Loucy (cell line): ENCODE measurements at regions not wholly inside any gene's neighbourhood (a gene's known extent, or its start where the extent isn't known, plus 50 kb on each side); places are given as distances from the start of the nearest gene placed in this dataset.

ENCODE experiments used
- H2AFZ ChIP-seq: fragments of 200-600 bp; sonication (generic); 2 replicates; pipeline ENCODE4 v1.6.0; 2016; ENCODE audit warnings: antibody characterized with exemption, mild to moderate bottlenecking, low read length, moderate library complexity
- H3F3A ChIP-seq: fragments of 200-600 bp; 2 replicates; pipeline ENCODE4 v1.6.0; 2016; ENCODE audit warnings: antibody characterized with exemption, low read depth, mild to moderate bottlenecking
- H3K27me3 ChIP-seq: fragments of 200-600 bp; sonication (generic); 2 replicates; pipeline ENCODE4 v1.6.1; 2014; ENCODE audit warnings: low read length, mild to moderate bottlenecking; ENCODE audit not compliant: insufficient read depth, poor library complexity, severe bottlenecking
- H3K36me3 ChIP-seq: fragments of 200-600 bp; sonication (generic); 2 replicates; pipeline ENCODE4 v1.6.1; 2016; ENCODE audit warnings: low read length; ENCODE audit not compliant: insufficient read depth
- H3K4me1 ChIP-seq: fragments of 200-600 bp; sonication (generic); 2 replicates; pipeline ENCODE4 v1.5.1; 2014; ENCODE audit warnings: low read length, mild to moderate bottlenecking; ENCODE audit not compliant: insufficient read depth, poor library complexity, severe bottlenecking
- H3K4me2 ChIP-seq: fragments of 200-600 bp; sonication (generic); 2 replicates; pipeline ENCODE4 v1.6.0; 2014; ENCODE audit warnings: antibody characterized with exemption, low read length, low read depth, mild to moderate bottlenecking; ENCODE audit not compliant: poor library complexity, severe bottlenecking
- H3K4me3 ChIP-seq: fragments of 200-600 bp; sonication (generic); 2 replicates; pipeline ENCODE4 v1.5.1; 2014; ENCODE audit warnings: low read length, mild to moderate bottlenecking, mixed read lengths; ENCODE audit not compliant: poor library complexity, severe bottlenecking
- H3K79me2 ChIP-seq: fragments of 200-600 bp; sonication (generic); 2 replicates; pipeline ENCODE4 v1.6.1; 2014; ENCODE audit warnings: low read length; ENCODE audit not compliant: insufficient read depth
- H3K9ac ChIP-seq: fragments of 200-600 bp; sonication (generic); 2 replicates; pipeline ENCODE4 v1.6.0; 2014; ENCODE audit warnings: mild to moderate bottlenecking, low read depth, low read length, moderate library complexity; ENCODE audit not compliant: poor library complexity, severe bottlenecking
- H3K9me2 ChIP-seq: fragments of 200-600 bp; sonication (generic); replicated peaks from 2 replicates; pipeline ENCODE4 v1.6.1; 2016; ENCODE audit warnings: low read depth, low read length, mixed read lengths
- H3K9me3 ChIP-seq: fragments of 200-600 bp; sonication (generic); 2 replicates; pipeline ENCODE4 v1.6.1; 2014; ENCODE audit warnings: mild to moderate bottlenecking, antibody characterized with exemption, low read length, low read depth; ENCODE audit not compliant: insufficient read depth
- H4K20me1 ChIP-seq: fragments of 200-600 bp; sonication (generic); 2 replicates; pipeline ENCODE4 v1.6.0; 2014; ENCODE audit warnings: antibody characterized with exemption, low read length, mild to moderate bottlenecking; ENCODE audit not compliant: insufficient read depth, poor library complexity, severe bottlenecking
- EZH2phosphoT487 ChIP-seq: fragments of 200-600 bp; IDR thresholded peaks from 2 replicates; pipeline ENCODE4 v1.6.1; 2018; ENCODE audit warnings: antibody characterized with exemption, mild to moderate bottlenecking, moderate library complexity, borderline replicate concordance
- TF ChIP-seq, protein P1 (sequence below): fragments of 200-600 bp; sonication (generic); conservative IDR thresholded peaks from 2 replicates; pipeline ENCODE4 v1.5.1; 2014; ENCODE audit warnings: mild to moderate bottlenecking, antibody characterized with exemption, low read length

DNA sequence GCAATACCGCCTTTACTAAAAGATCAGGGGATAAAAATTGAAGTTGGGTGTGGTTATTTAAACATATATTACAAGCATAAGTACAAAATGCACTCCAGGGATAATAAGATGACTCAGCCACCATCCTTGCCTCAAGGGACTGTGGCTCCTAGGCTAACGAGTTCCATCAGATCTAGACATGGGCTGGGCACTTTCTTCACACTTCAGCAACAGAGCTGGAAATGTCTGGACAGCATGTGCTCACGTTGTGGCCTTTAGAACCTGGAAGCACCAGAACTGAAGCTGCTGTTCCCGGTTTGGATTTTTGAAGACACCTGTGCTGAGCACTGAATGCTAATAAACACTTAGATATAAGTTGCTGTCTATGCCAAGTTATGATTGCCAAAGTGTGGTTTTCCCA, 384.2 kb upstream of the SALL3 start:
- H3K9me2 ChIP-seq: no peaks in the 10 kb centered on the region
- no peak overlapping the region for H2AFZ ChIP-seq
- H3K27me3 ChIP-seq: no peaks in the 10 kb centered on the region
- TF ChIP-seq, protein P1, sequence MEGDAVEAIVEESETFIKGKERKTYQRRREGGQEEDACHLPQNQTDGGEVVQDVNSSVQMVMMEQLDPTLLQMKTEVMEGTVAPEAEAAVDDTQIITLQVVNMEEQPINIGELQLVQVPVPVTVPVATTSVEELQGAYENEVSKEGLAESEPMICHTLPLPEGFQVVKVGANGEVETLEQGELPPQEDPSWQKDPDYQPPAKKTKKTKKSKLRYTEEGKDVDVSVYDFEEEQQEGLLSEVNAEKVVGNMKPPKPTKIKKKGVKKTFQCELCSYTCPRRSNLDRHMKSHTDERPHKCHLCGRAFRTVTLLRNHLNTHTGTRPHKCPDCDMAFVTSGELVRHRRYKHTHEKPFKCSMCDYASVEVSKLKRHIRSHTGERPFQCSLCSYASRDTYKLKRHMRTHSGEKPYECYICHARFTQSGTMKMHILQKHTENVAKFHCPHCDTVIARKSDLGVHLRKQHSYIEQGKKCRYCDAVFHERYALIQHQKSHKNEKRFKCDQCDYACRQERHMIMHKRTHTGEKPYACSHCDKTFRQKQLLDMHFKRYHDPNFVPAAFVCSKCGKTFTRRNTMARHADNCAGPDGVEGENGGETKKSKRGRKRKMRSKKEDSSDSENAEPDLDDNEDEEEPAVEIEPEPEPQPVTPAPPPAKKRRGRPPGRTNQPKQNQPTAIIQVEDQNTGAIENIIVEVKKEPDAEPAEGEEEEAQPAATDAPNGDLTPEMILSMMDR: no peak
- TF ChIP-seq EZH2phosphoT487: no peak
- H3K4me3 ChIP-seq: no peak overlapping the region
- no peaks in the 10 kb centered on the region for H3K79me2 ChIP-seq
- H3K9me3 ChIP-seq: peaks cover 5% of the 10 kb centered on the region; the same call in 1 of the 2 replicates
- H3K4me2 ChIP-seq: no peak overlapping the region
- H3K36me3 ChIP-seq: no peaks in the 10 kb centered on the region
- H3K4me1 ChIP-seq: no peaks in the 10 kb centered on the region
- H3K9ac ChIP-seq: no peak overlapping the region
- H4K20me1 ChIP-seq: no peaks in the 10 kb centered on the region
- no peaks in the 10 kb centered on the region for H3F3A ChIP-seq

DNA sequence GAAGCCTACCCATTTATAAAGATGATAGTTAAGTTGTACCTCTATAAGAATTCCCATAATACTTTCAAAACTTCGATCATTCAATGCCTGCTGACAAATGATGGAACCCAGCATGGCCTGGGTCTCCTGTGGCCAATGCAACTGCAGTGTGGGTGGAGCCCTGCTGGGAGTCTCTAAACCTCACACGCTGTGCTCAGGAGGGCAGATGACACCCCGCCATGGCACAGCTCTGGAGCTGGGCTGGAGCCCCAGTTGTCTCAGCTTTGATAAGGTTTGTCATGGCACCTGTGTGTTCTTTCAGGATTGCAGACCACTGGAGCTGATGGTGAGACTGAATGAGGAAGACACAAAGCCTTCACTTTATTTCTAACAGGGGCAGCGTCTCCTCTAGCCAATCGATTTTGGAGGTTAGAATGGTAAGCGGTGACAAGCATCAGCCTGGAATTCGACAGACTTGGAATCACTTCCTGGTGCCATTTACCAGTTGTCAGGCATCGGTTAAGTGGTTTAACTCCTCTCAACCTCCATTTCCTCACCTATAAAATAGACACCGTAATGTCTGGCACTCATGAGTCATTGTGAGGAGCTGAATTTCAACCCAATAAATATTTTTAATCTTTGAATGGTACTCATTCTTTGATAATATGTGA, 383.6 kb upstream of the SALL3 start:
- Histone ChIP-seq H3K79me2 (no peaks in the 10 kb centered on the region), H3K9me3 (peaks cover 7% of the 10 kb centered on the region; the same call in 1 of the 2 replicates), H3K4me1 (no peaks in the 10 kb centered on the region), H3K36me3 (no peaks in the 10 kb centered on the region), H3K27me3 (no peaks in the 10 kb centered on the region), H3F3A (no peaks in the 10 kb centered on the region), H2AFZ (no peak overlapping the region), H4K20me1 (no peaks in the 10 kb centered on the region), H3K9me2 (no peaks in the 10 kb centered on the region), H3K4me2 (no peak overlapping the region), H3K4me3 (no peak overlapping the region), H3K9ac (no peak overlapping the region)
- TF ChIP-seq, protein P1: no peak
- no peak for TF ChIP-seq EZH2phosphoT487

DNA sequence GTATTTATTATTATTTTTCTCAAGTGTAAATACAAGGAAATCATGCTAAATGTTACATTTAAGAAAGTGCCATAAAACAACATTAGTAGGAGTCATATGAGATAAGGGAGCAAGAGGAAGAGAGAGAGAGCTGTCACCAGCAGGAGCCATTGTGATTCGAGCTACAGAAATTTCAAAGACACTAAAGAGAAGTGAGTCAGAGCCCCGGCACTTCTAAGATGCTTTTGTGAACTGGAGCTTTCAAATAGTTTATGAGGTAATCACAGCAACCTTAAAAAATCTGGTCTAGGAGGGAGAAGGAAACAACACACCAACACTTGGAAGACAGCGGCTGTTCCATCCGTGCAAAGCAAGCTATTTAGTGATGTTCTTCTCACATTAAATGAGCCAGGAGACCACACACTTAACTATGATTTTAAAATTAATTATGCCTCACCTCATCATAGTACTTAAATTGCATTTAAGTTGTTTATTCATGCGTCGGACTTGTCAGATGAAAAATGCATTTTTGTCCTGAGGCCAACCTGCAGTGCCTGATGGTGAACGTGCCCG, 382.7 kb upstream of the SALL3 start:
- no peaks in the 10 kb centered on the region for H3K4me1 ChIP-seq
- no peaks in the 10 kb centered on the region for H4K20me1 ChIP-seq
- peaks cover 12% of the 10 kb centered on the region; the same call in 1 of the 2 replicates for H3K9me3 ChIP-seq
- H3K4me2 ChIP-seq: no peak overlapping the region
- H3K79me2 ChIP-seq: no peaks in the 10 kb centered on the region
- no peaks in the 10 kb centered on the region for H3K36me3 ChIP-seq
- H2AFZ ChIP-seq: no peak overlapping the region
- no peaks in the 10 kb centered on the region for H3F3A ChIP-seq
- TF ChIP-seq EZH2phosphoT487: no peak
- TF ChIP-seq, protein P1: no peak
- no peak overlapping the region for H3K9ac ChIP-seq
- H3K27me3 ChIP-seq: no peaks in the 10 kb centered on the region
- H3K9me2 ChIP-seq: no peaks in the 10 kb centered on the region
- H3K4me3 ChIP-seq: no peak overlapping the region
